ENCODE measurements at regions not wholly inside any gene's neighbourhood (a gene's known extent, or its start where the extent isn't known, plus 50 kb on each side); places are given as distances from the start of the nearest gene placed in this dataset.
"Not testable (repeated sequence)": the region's sequence is repeated elsewhere in the genome, so short reads cannot be mapped to it uniquely, and the experiment has no call there.

GRCh38 chr5:104082754-104083153, 520.2 kb upstream of the NUDT12 start:
- no peak for DNase-seq (ENCODE audit: low spot score)
- Histone ChIP-seq H3K79me2 (ENCODE audit: insufficient read depth, low read depth, low read length) (no peaks in the 10 kb centered on the region), H3K9me3 (ENCODE audit: low read length) (no peaks in the 10 kb centered on the region), H3K4me1 (ENCODE audit: insufficient read depth, low read length, poor library complexity, severe bottlenecking) (no peaks in the 10 kb centered on the region), H3K27ac (ENCODE audit: low read depth, low read length, poor library complexity, severe bottlenecking) (no peak overlapping the region), H2AFZ (ENCODE audit: low read length) (no peak overlapping the region), H3K4me3 (ENCODE audit: low read depth, low read length, poor library complexity, severe bottlenecking) (no peak overlapping the region), H3K4me2 (ENCODE audit: low read length) (no peak overlapping the region), H4K20me1 (ENCODE audit: insufficient read depth, low read length) (no peaks in the 10 kb centered on the region), H3K36me3 (ENCODE audit: insufficient read depth, low read length) (no peaks in the 10 kb centered on the region), H3K9me2 (ENCODE audit: insufficient read depth, low read length) (no peaks in the 10 kb centered on the region)
- POLR2A ChIA-PET: no interaction called here
- intact Hi-C loops (cut with micrococcal nuclease; ENCODE audit: unreplicated experiment): no loop called here
- TF ChIP-seq EZH2phosphoT487 (IDR thresholded peaks at IDR 0.05; ENCODE audit: borderline replicate concordance, low read depth, low read length): no peak
- no peak for TF ChIP-seq CTCF (conservative IDR thresholded peaks at IDR 0.05; ENCODE audit: low read length)
- BruUV-seq (replicated peaks): no TSS peak
- CTCF ChIA-PET (ENCODE audit: unreplicated experiment): no interaction called here

- Histone ChIP-seq H2AFZ (ENCODE audit: low read length) (no peak overlapping the region), H3K9me3 (ENCODE audit: low read length) (no peaks in the 10 kb centered on the region), H4K20me1 (ENCODE audit: insufficient read depth, low read length) (no peaks in the 10 kb centered on the region), H3K4me3 (ENCODE audit: low read depth, low read length, poor library complexity, severe bottlenecking) (no peak overlapping the region), H3K36me3 (ENCODE audit: insufficient read depth, low read length) (no peaks in the 10 kb centered on the region), H3K4me2 (ENCODE audit: low read length) (no peak overlapping the region), H3K79me2 (ENCODE audit: insufficient read depth, low read depth, low read length) (no peaks in the 10 kb centered on the region), H3K4me1 (ENCODE audit: insufficient read depth, low read length, poor library complexity, severe bottlenecking) (no peaks in the 10 kb centered on the region), H3K27ac (ENCODE audit: low read depth, low read length, poor library complexity, severe bottlenecking) (no peak overlapping the region), H3K9me2 (ENCODE audit: insufficient read depth, low read length) (no peaks in the 10 kb centered on the region)
- DNase-seq (ENCODE audit: low spot score): no peak
- POLR2A ChIA-PET: no interaction called here
- no TSS peak for BruUV-seq (replicated peaks)
- CTCF ChIA-PET (ENCODE audit: unreplicated experiment): no interaction called here
- TF ChIP-seq EZH2phosphoT487 (IDR thresholded peaks at IDR 0.05; ENCODE audit: borderline replicate concordance, low read depth, low read length) (no peak), CTCF (conservative IDR thresholded peaks at IDR 0.05; ENCODE audit: low read length) (no peak)
- intact Hi-C loops (cut with micrococcal nuclease; ENCODE audit: unreplicated experiment): no loop called here
Measured at GRCh38 chr5:104081232-104081631, 518.6 kb upstream of the NUDT12 start.

GRCh38 chr5:104080646-104081175, 518.1 kb upstream of the NUDT12 start:
- H2AFZ ChIP-seq (ENCODE audit: low read length): no peak overlapping the region
- H3K27ac ChIP-seq (ENCODE audit: low read depth, low read length, poor library complexity, severe bottlenecking): no peak overlapping the region
- TF ChIP-seq CTCF (conservative IDR thresholded peaks at IDR 0.05; ENCODE audit: low read length): no peak
- no peak for TF ChIP-seq EZH2phosphoT487 (IDR thresholded peaks at IDR 0.05; ENCODE audit: borderline replicate concordance, low read depth, low read length)
- H3K4me3 ChIP-seq (ENCODE audit: low read depth, low read length, poor library complexity, severe bottlenecking): no peak overlapping the region
- ChIA-PET POLR2A (interaction anchor here (0.7 kb wide), 1 partner anchor 501 kb away, joined by 3 read pairs; no protein-coding TSS in a partner anchor), CTCF (ENCODE audit: unreplicated experiment) (no interaction called here)
- H3K9me2 ChIP-seq (ENCODE audit: insufficient read depth, low read length): no peaks in the 10 kb centered on the region
- DNase-seq (ENCODE audit: low spot score): no peak
- no peaks in the 10 kb centered on the region for H3K36me3 ChIP-seq (ENCODE audit: insufficient read depth, low read length)
- no peaks in the 10 kb centered on the region for H4K20me1 ChIP-seq (ENCODE audit: insufficient read depth, low read length)
- H3K9me3 ChIP-seq (ENCODE audit: low read length): no peaks in the 10 kb centered on the region
- no peak overlapping the region for H3K4me2 ChIP-seq (ENCODE audit: low read length)
- no peaks in the 10 kb centered on the region for H3K4me1 ChIP-seq (ENCODE audit: insufficient read depth, low read length, poor library complexity, severe bottlenecking)
- BruUV-seq (replicated peaks): no TSS peak
- no peaks in the 10 kb centered on the region for H3K79me2 ChIP-seq (ENCODE audit: insufficient read depth, low read depth, low read length)
- intact Hi-C loops (cut with micrococcal nuclease; ENCODE audit: unreplicated experiment): no loop called here

- H3K36me3 ChIP-seq (ENCODE audit: insufficient read depth, low read length); H2AFZ ChIP-seq (ENCODE audit: low read length); BruUV-seq (replicated peaks); DNase-seq (ENCODE audit: low spot score); H3K4me1 ChIP-seq (ENCODE audit: insufficient read depth, low read length, poor library complexity, severe bottlenecking); H3K27ac ChIP-seq (ENCODE audit: low read depth, low read length, poor library complexity, severe bottlenecking); H3K4me2 ChIP-seq (ENCODE audit: low read length); H4K20me1 ChIP-seq (ENCODE audit: insufficient read depth, low read length); H3K4me3 ChIP-seq (ENCODE audit: low read depth, low read length, poor library complexity, severe bottlenecking); H3K79me2 ChIP-seq (ENCODE audit: insufficient read depth, low read depth, low read length); H3K9me3 ChIP-seq (ENCODE audit: low read length); intact Hi-C loops (cut with micrococcal nuclease; ENCODE audit: unreplicated experiment); H3K9me2 ChIP-seq (ENCODE audit: insufficient read depth, low read length); CTCF ChIA-PET (ENCODE audit: unreplicated experiment): not testable (repeated sequence)
- POLR2A ChIA-PET: interaction anchor here (0.6 to 0.7 kb wide), 2 partner anchors 12 to 501 kb away, joined by 3 to 4 read pairs; no protein-coding TSS in a partner anchor
Measured at GRCh38 chr5:104079861-104080645, 517.5 kb upstream of the NUDT12 start.
